ENCODE measurements at regions not wholly inside any gene's neighbourhood (a gene's known extent, or its start where the extent isn't known, plus 50 kb on each side); places are given as distances from the start of the nearest gene placed in this dataset.

DNA sequence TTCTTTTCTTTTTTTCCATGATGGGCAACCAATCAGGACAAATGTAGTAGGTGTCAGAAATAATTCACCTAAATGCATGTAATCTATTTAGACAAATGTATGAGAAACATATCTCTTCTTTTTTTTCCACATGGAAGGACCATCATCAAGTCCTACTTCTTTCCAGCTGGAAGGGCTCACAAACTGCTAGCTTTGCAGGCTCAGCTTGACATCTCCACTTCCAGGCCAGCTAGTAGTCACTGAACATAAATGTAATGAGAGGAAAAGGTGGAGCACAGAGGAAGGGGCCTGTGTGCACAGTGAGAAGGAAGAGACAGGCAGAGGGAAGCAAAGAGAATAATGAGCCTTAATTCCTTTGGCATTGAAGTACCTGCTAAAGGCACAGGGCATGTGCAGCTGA, 504.9 kb downstream of the MCTP2 start:
- intact Hi-C loops (cut with DNase I) = no loop called here
- Histone ChIP-seq H3K9me3 (no peaks in the 10 kb centered on the region), H3K27ac (no peak overlapping the region), H3K4me1 (replicated peaks) (no peaks in the 10 kb centered on the region), H3K36me3 (no peaks in the 10 kb centered on the region), H3K27me3 (replicated peaks; ENCODE audit: insufficient read depth) (no peaks in the 10 kb centered on the region), H3K4me3 (no peak overlapping the region)
- TF ChIP-seq POLR2A (IDR thresholded peaks at IDR 0.05) = no peak
- DNase-seq (ENCODE audit: low spot score) = no peak

- no peaks in the 10 kb centered on the region for H3K9me3 ChIP-seq
- no peak overlapping the region for H3K27ac ChIP-seq
- intact Hi-C loops (cut with DNase I) = no loop called here
- H3K36me3 ChIP-seq = no peaks in the 10 kb centered on the region
- no peak for TF ChIP-seq POLR2A (IDR thresholded peaks at IDR 0.05)
- TF ChIP-seq POLR2AphosphoS5 (IDR thresholded peaks at IDR 0.05) = no peak
- no peak for TF ChIP-seq CTCF (IDR thresholded peaks at IDR 0.05)
- DNase-seq (ENCODE audit: low spot score) = no peak
- H3K4me1 ChIP-seq (replicated peaks) = no peaks in the 10 kb centered on the region
- WGBS = 86% methylated on average over 3 of the region's 3 CpGs
- no peaks in the 10 kb centered on the region for H3K27me3 ChIP-seq (replicated peaks; ENCODE audit: insufficient read depth)
- H3K4me3 ChIP-seq = no peak overlapping the region
Observed at GRCh38 chr15:94739639-94740038, 508.3 kb downstream of the MCTP2 start.

DNA sequence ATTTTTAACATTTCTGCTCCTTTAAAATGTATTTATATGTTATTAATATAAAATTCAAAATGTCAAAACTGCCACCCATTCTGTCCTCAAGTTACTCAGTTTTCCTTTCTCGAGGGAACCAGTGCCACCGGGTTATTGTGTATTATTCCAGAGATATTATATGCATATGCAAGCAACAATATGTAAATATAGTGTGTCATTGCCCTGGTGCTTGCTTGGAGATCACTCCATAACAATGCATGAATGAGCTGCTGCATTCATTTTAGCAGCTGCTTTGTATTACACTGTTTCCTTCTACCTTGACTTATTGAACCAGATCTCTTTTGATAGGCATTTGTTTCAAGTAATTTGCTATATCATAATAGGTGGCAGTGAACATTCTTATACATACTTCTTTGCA, 509.1 kb downstream of the MCTP2 start:
- no peaks in the 10 kb centered on the region for H3K27me3 ChIP-seq (replicated peaks; ENCODE audit: insufficient read depth)

GRCh38 chr15:94743668-94744067, 512.3 kb downstream of the MCTP2 start:
- 4% methylated on average over 11 of the region's 11 CpGs for WGBS
- no peaks in the 10 kb centered on the region for H3K27me3 ChIP-seq (replicated peaks; ENCODE audit: insufficient read depth)
- H3K9me3 ChIP-seq = no peaks in the 10 kb centered on the region
- H3K4me1 ChIP-seq (replicated peaks) = no peaks in the 10 kb centered on the region
- no peak overlapping the region for H3K4me3 ChIP-seq
- no peak for TF ChIP-seq POLR2AphosphoS5 (IDR thresholded peaks at IDR 0.05)
- TF ChIP-seq CTCF (IDR thresholded peaks at IDR 0.05) = no peak
- no peak for TF ChIP-seq POLR2A (IDR thresholded peaks at IDR 0.05)
- no peak overlapping the region for H3K27ac ChIP-seq
- intact Hi-C loops (cut with DNase I) = no loop called here
- DNase-seq (ENCODE audit: low spot score) = no peak
- H3K36me3 ChIP-seq = no peaks in the 10 kb centered on the region

More for the DNA sequence above, 509.1 kb downstream of the MCTP2 start:
- Histone ChIP-seq H3K4me3 (no peak overlapping the region), H3K36me3 (no peaks in the 10 kb centered on the region), H3K9me3 (no peaks in the 10 kb centered on the region), H3K27ac (no peak overlapping the region), H3K4me1 (replicated peaks) (no peaks in the 10 kb centered on the region)
- WGBS = 84% methylated on average over 2 of the region's 2 CpGs
- intact Hi-C loops (cut with DNase I) = no loop called here
- DNase-seq (ENCODE audit: low spot score) = no peak
- TF ChIP-seq POLR2A (IDR thresholded peaks at IDR 0.05) = no peak
- no peak for TF ChIP-seq POLR2AphosphoS5 (IDR thresholded peaks at IDR 0.05)
- no peak for TF ChIP-seq CTCF (IDR thresholded peaks at IDR 0.05)

DNA sequence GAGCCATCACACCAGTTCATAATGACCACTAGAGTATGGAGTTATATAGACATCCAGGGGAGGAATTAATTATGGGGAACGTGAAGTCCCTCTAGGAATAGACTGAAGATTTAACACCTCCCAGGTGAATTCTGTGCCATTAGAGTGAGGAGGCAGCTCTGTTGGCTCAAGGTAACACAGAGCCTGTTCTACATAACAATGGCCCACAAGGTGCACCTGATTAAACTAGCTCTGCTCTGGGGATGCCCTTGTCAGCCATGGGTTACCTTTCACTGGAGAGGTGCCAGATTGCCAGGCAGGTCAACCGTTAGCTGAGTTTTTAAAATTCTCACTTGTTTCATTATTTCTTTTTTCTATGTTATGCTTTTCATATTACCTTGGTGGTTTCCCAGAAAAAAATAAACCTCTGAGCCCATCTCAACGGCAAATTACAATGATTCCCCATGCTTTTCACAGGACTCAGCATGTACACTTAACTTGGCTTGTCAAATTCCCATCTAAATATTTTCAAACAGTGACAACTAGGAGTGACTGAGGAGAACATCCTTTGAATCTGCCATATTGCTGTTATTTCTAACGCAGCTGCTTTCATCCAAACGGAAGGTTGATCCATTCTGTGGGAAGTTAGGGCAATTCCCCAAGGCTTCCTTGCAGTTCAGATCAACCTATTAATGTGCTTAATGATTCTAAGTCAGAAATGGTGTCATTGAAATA, 512.9 kb downstream of the MCTP2 start:
- Histone ChIP-seq H3K27ac (no peak overlapping the region), H3K36me3 (no peaks in the 10 kb centered on the region), H3K27me3 (replicated peaks; ENCODE audit: insufficient read depth) (no peaks in the 10 kb centered on the region), H3K9me3 (no peaks in the 10 kb centered on the region), H3K4me1 (replicated peaks) (no peaks in the 10 kb centered on the region), H3K4me3 (no peak overlapping the region)
- 55% methylated on average over 5 of the region's 5 CpGs for WGBS
- TF ChIP-seq POLR2AphosphoS5 (IDR thresholded peaks at IDR 0.05) (no peak), CTCF (IDR thresholded peaks at IDR 0.05) (no peak), POLR2A (IDR thresholded peaks at IDR 0.05) (no peak)
- no peak for DNase-seq (ENCODE audit: low spot score)
- intact Hi-C loops (cut with DNase I) = no loop called here
